ENCODE measurements at regions not wholly inside any gene's neighbourhood (a gene's known extent, or its start where the extent isn't known, plus 50 kb on each side); places are given as distances from the start of the nearest gene placed in this dataset.

DNA sequence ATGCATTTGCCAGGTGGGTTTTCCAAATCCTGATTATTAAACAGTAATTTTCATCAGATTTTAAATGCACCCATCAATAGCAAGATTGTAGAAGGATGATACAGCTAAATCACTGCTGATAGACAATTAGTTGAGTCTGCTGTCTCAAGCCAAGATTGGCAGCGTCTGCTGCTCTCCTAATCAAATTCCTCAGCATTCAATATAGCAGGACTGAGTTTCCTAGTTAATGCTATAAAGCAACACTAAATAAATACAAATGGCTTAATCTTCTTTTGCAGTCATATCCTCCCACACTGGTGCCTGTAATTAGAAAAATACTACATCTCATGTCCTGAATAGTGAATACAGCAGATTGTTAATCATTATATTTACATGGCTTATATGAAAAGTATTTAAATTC is 1028.8 kb downstream of the ADGRL2 start:
- no peaks in the 10 kb centered on the region for H3K27me3 ChIP-seq
- DNase-seq (ENCODE audit: low read depth in 1 of 2, low spot score in 1 of 2): no peak
- no peaks in the 10 kb centered on the region for H3K9me3 ChIP-seq (ENCODE audit: low read depth)
- H3K36me3 ChIP-seq: no peaks in the 10 kb centered on the region
- TF ChIP-seq, protein P1, sequence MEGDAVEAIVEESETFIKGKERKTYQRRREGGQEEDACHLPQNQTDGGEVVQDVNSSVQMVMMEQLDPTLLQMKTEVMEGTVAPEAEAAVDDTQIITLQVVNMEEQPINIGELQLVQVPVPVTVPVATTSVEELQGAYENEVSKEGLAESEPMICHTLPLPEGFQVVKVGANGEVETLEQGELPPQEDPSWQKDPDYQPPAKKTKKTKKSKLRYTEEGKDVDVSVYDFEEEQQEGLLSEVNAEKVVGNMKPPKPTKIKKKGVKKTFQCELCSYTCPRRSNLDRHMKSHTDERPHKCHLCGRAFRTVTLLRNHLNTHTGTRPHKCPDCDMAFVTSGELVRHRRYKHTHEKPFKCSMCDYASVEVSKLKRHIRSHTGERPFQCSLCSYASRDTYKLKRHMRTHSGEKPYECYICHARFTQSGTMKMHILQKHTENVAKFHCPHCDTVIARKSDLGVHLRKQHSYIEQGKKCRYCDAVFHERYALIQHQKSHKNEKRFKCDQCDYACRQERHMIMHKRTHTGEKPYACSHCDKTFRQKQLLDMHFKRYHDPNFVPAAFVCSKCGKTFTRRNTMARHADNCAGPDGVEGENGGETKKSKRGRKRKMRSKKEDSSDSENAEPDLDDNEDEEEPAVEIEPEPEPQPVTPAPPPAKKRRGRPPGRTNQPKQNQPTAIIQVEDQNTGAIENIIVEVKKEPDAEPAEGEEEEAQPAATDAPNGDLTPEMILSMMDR (IDR thresholded peaks at IDR 0.05; ENCODE audit: low read depth, low read length): no peak
- H3K4me1 ChIP-seq (ENCODE audit: low read depth): no peaks in the 10 kb centered on the region
- H3K27ac ChIP-seq: no peak overlapping the region
- no peak overlapping the region for H3K4me3 ChIP-seq

- DNase-seq (ENCODE audit: low read depth in 1 of 2, low spot score in 1 of 2): no peak
- H3K9me3 ChIP-seq (ENCODE audit: low read depth): no peaks in the 10 kb centered on the region
- TF ChIP-seq, protein P1 (IDR thresholded peaks at IDR 0.05; ENCODE audit: low read depth, low read length): no peak
- no peak overlapping the region for H3K27ac ChIP-seq
- H3K4me1 ChIP-seq (ENCODE audit: low read depth): no peaks in the 10 kb centered on the region
- no peaks in the 10 kb centered on the region for H3K36me3 ChIP-seq
- no peaks in the 10 kb centered on the region for H3K27me3 ChIP-seq
- H3K4me3 ChIP-seq: no peak overlapping the region
These were observed 1023.1 kb downstream of the ADGRL2 start for GRCh38 chr1:82823876-82824275.

- TF ChIP-seq, protein P1 (IDR thresholded peaks at IDR 0.05; ENCODE audit: low read depth, low read length): no peak
- Histone ChIP-seq H3K27me3 (no peaks in the 10 kb centered on the region), H3K4me1 (ENCODE audit: low read depth) (no peaks in the 10 kb centered on the region)
These were observed 1020.1 kb downstream of the ADGRL2 start for GRCh38 chr1:82820816-82821215.

GRCh38 chr1:82819234-82819633 is 1018.5 kb downstream of the ADGRL2 start:
- H3K36me3 ChIP-seq: no peaks in the 10 kb centered on the region
- H3K27ac ChIP-seq: no peak overlapping the region
- H3K27me3 ChIP-seq: no peaks in the 10 kb centered on the region
- no peaks in the 10 kb centered on the region for H3K9me3 ChIP-seq (ENCODE audit: low read depth)
- DNase-seq (ENCODE audit: low read depth in 1 of 2, low spot score in 1 of 2): no peak
- TF ChIP-seq, protein P1 (IDR thresholded peaks at IDR 0.05; ENCODE audit: low read depth, low read length): no peak
- H3K4me3 ChIP-seq: no peak overlapping the region
- H3K4me1 ChIP-seq (ENCODE audit: low read depth): no peaks in the 10 kb centered on the region

More at GRCh38 chr1:82820816-82821215, 1020.1 kb downstream of the ADGRL2 start:
- Histone ChIP-seq H3K36me3 (no peaks in the 10 kb centered on the region), H3K9me3 (ENCODE audit: low read depth) (no peaks in the 10 kb centered on the region), H3K27ac (no peak overlapping the region), H3K4me3 (no peak overlapping the region)
- no peak for DNase-seq (ENCODE audit: low read depth in 1 of 2, low spot score in 1 of 2)

DNA sequence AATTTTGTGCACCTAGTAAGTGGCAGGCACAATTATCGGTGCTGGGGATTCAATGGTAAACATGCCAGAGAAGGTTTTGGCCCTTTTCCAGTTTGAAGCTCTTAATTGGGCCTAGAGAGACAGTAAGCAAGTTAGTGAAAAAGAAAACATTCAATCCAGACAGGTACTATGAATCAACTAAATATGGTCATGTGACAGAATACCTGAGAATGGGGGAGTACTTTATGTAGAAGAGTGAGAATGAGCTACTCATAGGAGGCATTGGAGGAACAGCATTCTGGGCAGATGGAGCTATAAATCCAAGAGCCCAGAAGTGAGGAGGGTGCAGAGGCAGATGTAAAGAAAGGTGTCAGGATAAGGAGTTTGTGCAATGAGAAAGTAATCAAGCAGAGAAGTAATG is 1017.9 kb downstream of the ADGRL2 start:
- Histone ChIP-seq H3K4me1 (ENCODE audit: low read depth) (no peaks in the 10 kb centered on the region), H3K36me3 (no peaks in the 10 kb centered on the region), H3K4me3 (no peak overlapping the region), H3K27me3 (no peaks in the 10 kb centered on the region), H3K9me3 (ENCODE audit: low read depth) (no peaks in the 10 kb centered on the region), H3K27ac (no peak overlapping the region)
- TF ChIP-seq, protein P1 (IDR thresholded peaks at IDR 0.05; ENCODE audit: low read depth, low read length): no peak
- no peak for DNase-seq (ENCODE audit: low read depth in 1 of 2, low spot score in 1 of 2)

GRCh38 chr1:82813386-82813785 is 1012.7 kb downstream of the ADGRL2 start:
- DNase-seq (ENCODE audit: low read depth in 1 of 2, low spot score in 1 of 2): no peak
- TF ChIP-seq, protein P1 (IDR thresholded peaks at IDR 0.05; ENCODE audit: low read depth, low read length): no peak

More at GRCh38 chr1:82813386-82813785, 1012.7 kb downstream of the ADGRL2 start:
- H3K4me1 ChIP-seq (ENCODE audit: low read depth): no peaks in the 10 kb centered on the region
- H3K9me3 ChIP-seq (ENCODE audit: low read depth): no peaks in the 10 kb centered on the region
- H3K36me3 ChIP-seq: no peaks in the 10 kb centered on the region
- H3K27me3 ChIP-seq: no peaks in the 10 kb centered on the region
- no peak overlapping the region for H3K27ac ChIP-seq
- H3K4me3 ChIP-seq: no peak overlapping the region
